GM21528 (cell line): ENCODE measurements at regions not wholly inside any gene's neighbourhood (a gene's known extent, or its start where the extent isn't known, plus 50 kb on each side); places are given as distances from the start of the nearest gene placed in this dataset.

ENCODE experiments used
- ATAC-seq: cut with Tn5 transposase; IDR thresholded peaks from one replicate; pipeline ENCODE4 v1.9.1; 2021; ENCODE audit warnings: mild to moderate bottlenecking, moderate library complexity; ENCODE audit not compliant: unreplicated experiment, low FRiP score

- no peak for ATAC-seq
Observed at GRCh38 chr2:139123795-139124194, 343.6 kb upstream of the NXPH2 start.

GRCh38 chr2:139122711-139123158, 342.5 kb upstream of the NXPH2 start:
- ATAC-seq, result no peak

- ATAC-seq, result no peak
Observed at GRCh38 chr2:139099721-139100120, 319.5 kb upstream of the NXPH2 start.

GRCh38 chr2:139098961-139099360, 318.8 kb upstream of the NXPH2 start:
- no peak for ATAC-seq

- ATAC-seq, result no peak
Observed at GRCh38 chr2:139083121-139083520, 302.9 kb upstream of the NXPH2 start.

GRCh38 chr2:139080244-139080643, 300.1 kb upstream of the NXPH2 start:
- no peak for ATAC-seq

GRCh38 chr2:139079311-139079710, 299.1 kb upstream of the NXPH2 start:
- ATAC-seq, result no peak

GRCh38 chr2:139078376-139078775, 298.2 kb upstream of the NXPH2 start:
- ATAC-seq, result no peak

GRCh38 chr2:139077099-139077737, 297.0 kb upstream of the NXPH2 start:
- no peak for ATAC-seq

GRCh38 chr2:139067874-139068273, 287.7 kb upstream of the NXPH2 start:
- ATAC-seq, result no peak

- ATAC-seq, result no peak
Observed at GRCh38 chr2:139067072-139067471, 286.9 kb upstream of the NXPH2 start.

- ATAC-seq, result no peak
Observed at GRCh38 chr2:139064159-139064558, 284.0 kb upstream of the NXPH2 start.

GRCh38 chr2:139059617-139060016, 279.4 kb upstream of the NXPH2 start:
- no peak for ATAC-seq

GRCh38 chr2:139055202-139055601, 275.0 kb upstream of the NXPH2 start:
- ATAC-seq, result no peak

GRCh38 chr2:139048017-139048416, 267.8 kb upstream of the NXPH2 start:
- no peak for ATAC-seq

- no peak for ATAC-seq
Observed at GRCh38 chr2:139045524-139045923, 265.3 kb upstream of the NXPH2 start.

- no peak for ATAC-seq
Observed at GRCh38 chr2:139034064-139034463, 253.9 kb upstream of the NXPH2 start.

- no peak for ATAC-seq
Observed at GRCh38 chr2:139033300-139033699, 253.1 kb upstream of the NXPH2 start.

- ATAC-seq, result no peak
Observed at GRCh38 chr2:139031722-139032121, 251.5 kb upstream of the NXPH2 start.

GRCh38 chr2:139020287-139020686, 240.1 kb upstream of the NXPH2 start:
- no peak for ATAC-seq

- ATAC-seq, result no peak
Observed at GRCh38 chr2:139018252-139018651, 238.1 kb upstream of the NXPH2 start.

- no peak for ATAC-seq
Observed at GRCh38 chr2:139007130-139007529, 226.9 kb upstream of the NXPH2 start.
